Stimulated activated naive CD8-positive, alpha-beta T cell treated with anti-CD3 and anti-CD28 coated beads, Interleukin-15, amount 100 ng/mL, for 72 hours (primary cell): ENCODE measurements at regions not wholly inside any gene's neighbourhood (a gene's known extent, or its start where the extent isn't known, plus 50 kb on each side); places are given as distances from the start of the nearest gene placed in this dataset.
A peak's percentile ranks its signal among the peaks of the same experiment; 100 is the strongest.
"Not testable (repeated sequence)": the region's sequence is repeated elsewhere in the genome, so short reads cannot be mapped to it uniquely, and the experiment has no call there.

Source experiments
- ATAC-seq: fragments of 150-1000 bp; cut with Tn5 transposase; 2 replicates; pipeline ENCODE4 v1.10.0; 2021; ENCODE audit warnings: mild to moderate bottlenecking, moderate library complexity
- DNase-seq, 2 donors: peaks; one replicate each; pipeline ENCODE4 v3.0.0; 2021 to 2022
- H3K27ac Mint-ChIP-seq, 2 donors: one replicate each; pipeline ENCODE4 v1.8.0; 2022; ENCODE audit warnings: mild to moderate bottlenecking in 2 of 2, mixed read lengths in 2 of 2, moderate library complexity in 2 of 2
- H3K27me3 Mint-ChIP-seq: one replicate; pipeline ENCODE4 v1.8.0; 2022; ENCODE audit warnings: mixed read lengths
- H3K4me1 Mint-ChIP-seq: one replicate; pipeline ENCODE4 v1.8.0; 2022; ENCODE audit warnings: mild to moderate bottlenecking, mixed read lengths
- H3K4me3 Mint-ChIP-seq, 2 donors: one replicate each; pipeline ENCODE4 v1.8.0; 2022; ENCODE audit warnings: mild to moderate bottlenecking in 2 of 2, mixed read lengths in 2 of 2, moderate library complexity in 1 of 2
- H3K9me3 Mint-ChIP-seq, 2 donors: one replicate each; pipeline ENCODE4 v1.8.0; 2022; ENCODE audit warnings: mixed read lengths in 2 of 2

DNA sequence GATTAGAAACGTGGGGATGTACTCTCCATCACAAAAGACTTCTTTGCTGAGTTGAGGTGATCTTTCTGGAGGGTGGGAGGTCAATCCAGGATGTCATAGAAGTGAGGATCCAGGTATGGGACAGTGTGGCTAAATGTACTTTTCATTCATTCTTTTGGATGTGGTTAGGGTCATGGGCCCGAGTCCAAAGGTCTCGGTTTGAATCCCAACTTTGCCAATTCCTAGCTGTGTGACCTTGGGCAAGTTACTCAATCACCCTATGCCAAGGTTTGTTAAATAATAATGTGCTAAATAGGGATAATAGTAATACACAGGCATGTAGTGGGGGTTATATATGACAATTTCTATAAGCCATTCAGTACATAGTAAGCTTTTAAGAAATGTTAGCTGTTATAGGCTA is 91.4 kb downstream of the SAMD9 start:
- Mint-ChIP-seq H3K4me1 (peaks cover 9% of the 10 kb centered on the region), H3K27ac (no peak overlapping the region), H3K27me3 (peaks cover 55% of the 10 kb centered on the region), H3K9me3 (peaks cover 9 to 17% of the 10 kb centered on the region in 2 donors), H3K4me3 (no peak overlapping the region)
- DNase-seq (no peak), ATAC-seq (no peak)

DNA sequence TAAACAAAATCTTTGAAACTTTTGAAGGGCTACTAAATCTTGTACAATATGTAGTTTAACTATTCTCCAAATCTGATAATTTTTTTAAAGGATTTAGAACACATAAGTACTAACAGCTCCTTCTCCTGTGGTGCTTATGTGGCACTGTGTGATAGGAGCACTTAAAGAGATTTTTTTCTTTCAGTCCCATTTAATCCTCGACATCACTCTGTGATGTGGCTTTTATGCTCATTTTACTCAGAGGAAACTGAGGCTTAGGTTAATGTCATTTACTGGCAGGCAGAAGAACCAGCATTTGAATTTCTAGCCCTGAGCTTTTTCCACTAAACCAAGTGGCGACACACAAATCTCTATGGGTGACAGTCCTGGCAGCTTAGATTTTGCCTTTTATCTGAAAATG is 92.4 kb downstream of the SAMD9 start:
- Mint-ChIP-seq H3K4me3 (no peak overlapping the region), H3K27ac (no peak overlapping the region), H3K4me1 (peaks cover 11% of the 10 kb centered on the region), H3K27me3 (peaks cover 52% of the 10 kb centered on the region), H3K9me3 (peaks cover 1 to 7% of the 10 kb centered on the region in 2 donors)
- no peak for ATAC-seq
- no peak for DNase-seq

- DNase-seq, H3K27ac Mint-ChIP-seq, H3K9me3 Mint-ChIP-seq, ATAC-seq, H3K4me3 Mint-ChIP-seq: not testable (repeated sequence)
- Mint-ChIP-seq H3K4me1 (peaks cover 11% of the 10 kb centered on the region), H3K27me3 (peaks cover 30% of the 10 kb centered on the region)
These were observed 94.8 kb downstream of the SAMD9 start for GRCh38 chr7:93022931-93023478.

GRCh38 chr7:93021748-93022147 is 96.0 kb downstream of the SAMD9 start:
- Mint-ChIP-seq H3K4me3 (no peak overlapping the region), H3K9me3 (no peaks in the 10 kb centered on the region), H3K4me1 (peaks cover 17% of the 10 kb centered on the region), H3K27ac (peak overlapping the region in 1 of 2 donors; percentile 20), H3K27me3 (peaks cover 24% of the 10 kb centered on the region)
- ATAC-seq (no peak), DNase-seq (no peak)

- Mint-ChIP-seq H3K4me1 (peaks cover 32% of the 10 kb centered on the region), H3K4me3 (no peak overlapping the region), H3K27me3 (no peaks in the 10 kb centered on the region), H3K27ac (no peak overlapping the region), H3K9me3 (no peaks in the 10 kb centered on the region)
- no peak for ATAC-seq
- no peak for DNase-seq
These were observed 99.1 kb downstream of the SAMD9 start for GRCh38 chr7:93018716-93019115.

DNA sequence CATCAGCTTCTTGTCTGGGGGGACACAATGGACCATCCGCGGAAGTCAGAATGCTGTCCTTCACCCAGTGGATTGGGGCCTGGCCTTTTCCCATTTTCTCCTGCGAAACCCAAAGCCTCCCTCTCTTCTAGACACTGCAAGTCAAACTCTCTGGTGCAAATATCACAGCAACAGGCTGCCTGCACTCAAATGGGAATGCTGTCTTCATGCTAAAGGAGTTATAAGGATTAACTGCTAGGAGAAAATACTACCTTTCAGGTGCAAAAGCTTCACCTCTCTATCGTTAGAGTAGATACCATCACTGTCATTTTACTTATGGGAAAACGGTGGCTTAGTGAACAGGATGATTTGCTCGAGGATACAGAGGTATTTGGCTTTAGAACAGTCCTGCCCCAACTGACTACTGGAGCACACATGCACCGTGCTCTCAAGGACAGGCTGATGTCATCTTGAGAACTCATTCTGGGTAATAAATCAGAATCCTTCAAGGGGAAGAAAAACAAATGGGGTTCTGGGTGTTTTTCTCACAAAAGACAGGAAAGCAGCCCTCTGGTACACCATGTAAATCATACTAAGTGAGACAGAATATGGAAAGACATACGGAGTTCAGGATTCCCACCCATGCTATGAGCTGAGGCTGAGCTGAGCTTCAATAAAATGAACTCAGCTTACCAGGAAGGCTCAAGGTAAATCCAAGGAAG is 100.9 kb downstream of the SAMD9 start:
- Mint-ChIP-seq H3K9me3 (no peaks in the 10 kb centered on the region), H3K27ac (no peak overlapping the region), H3K4me3 (no peak overlapping the region), H3K27me3 (no peaks in the 10 kb centered on the region), H3K4me1 (peaks cover 27% of the 10 kb centered on the region)
- ATAC-seq (no peak), DNase-seq (no peak)

GRCh38 chr7:93015779-93016481 is 101.8 kb downstream of the SAMD9 start:
- no peak for DNase-seq
- H3K9me3 Mint-ChIP-seq = no peaks in the 10 kb centered on the region

GRCh38 chr7:93015101-93015778 is 102.5 kb downstream of the SAMD9 start:
- ATAC-seq = no peak
- peak overlapping the region in 1 of 2 donors; percentile 34 for H3K27ac Mint-ChIP-seq
- DNase-seq = no peak
- H3K9me3 Mint-ChIP-seq = no peaks in the 10 kb centered on the region
- no peak overlapping the region for H3K4me3 Mint-ChIP-seq
- peaks cover 21% of the 10 kb centered on the region for H3K4me1 Mint-ChIP-seq
- peaks cover 6% of the 10 kb centered on the region for H3K27me3 Mint-ChIP-seq

More at GRCh38 chr7:93015779-93016481, 101.8 kb downstream of the SAMD9 start:
- H3K4me3 Mint-ChIP-seq = peak overlapping the region in 1 of 2 donors; percentile 12
- H3K27me3 Mint-ChIP-seq = no peaks in the 10 kb centered on the region
- peak overlapping the region; percentile 34 to 35 for H3K27ac Mint-ChIP-seq
- peak; percentile 67 for ATAC-seq
- peaks cover 21% of the 10 kb centered on the region for H3K4me1 Mint-ChIP-seq

GRCh38 chr7:93014410-93014809 is 103.4 kb downstream of the SAMD9 start:
- ATAC-seq (no peak), DNase-seq (no peak)
- Mint-ChIP-seq H3K4me3 (no peak overlapping the region), H3K27me3 (peaks cover 6% of the 10 kb centered on the region), H3K9me3 (no peaks in the 10 kb centered on the region), H3K4me1 (peaks cover 21% of the 10 kb centered on the region), H3K27ac (no peak overlapping the region)

- no peak for DNase-seq
- Mint-ChIP-seq H3K9me3 (no peaks in the 10 kb centered on the region), H3K27me3 (peaks cover 6% of the 10 kb centered on the region), H3K4me1 (peaks cover 21% of the 10 kb centered on the region), H3K27ac (no peak overlapping the region), H3K4me3 (no peak overlapping the region)
- ATAC-seq = no peak
These were observed 104.2 kb downstream of the SAMD9 start for GRCh38 chr7:93013446-93014061.

DNA sequence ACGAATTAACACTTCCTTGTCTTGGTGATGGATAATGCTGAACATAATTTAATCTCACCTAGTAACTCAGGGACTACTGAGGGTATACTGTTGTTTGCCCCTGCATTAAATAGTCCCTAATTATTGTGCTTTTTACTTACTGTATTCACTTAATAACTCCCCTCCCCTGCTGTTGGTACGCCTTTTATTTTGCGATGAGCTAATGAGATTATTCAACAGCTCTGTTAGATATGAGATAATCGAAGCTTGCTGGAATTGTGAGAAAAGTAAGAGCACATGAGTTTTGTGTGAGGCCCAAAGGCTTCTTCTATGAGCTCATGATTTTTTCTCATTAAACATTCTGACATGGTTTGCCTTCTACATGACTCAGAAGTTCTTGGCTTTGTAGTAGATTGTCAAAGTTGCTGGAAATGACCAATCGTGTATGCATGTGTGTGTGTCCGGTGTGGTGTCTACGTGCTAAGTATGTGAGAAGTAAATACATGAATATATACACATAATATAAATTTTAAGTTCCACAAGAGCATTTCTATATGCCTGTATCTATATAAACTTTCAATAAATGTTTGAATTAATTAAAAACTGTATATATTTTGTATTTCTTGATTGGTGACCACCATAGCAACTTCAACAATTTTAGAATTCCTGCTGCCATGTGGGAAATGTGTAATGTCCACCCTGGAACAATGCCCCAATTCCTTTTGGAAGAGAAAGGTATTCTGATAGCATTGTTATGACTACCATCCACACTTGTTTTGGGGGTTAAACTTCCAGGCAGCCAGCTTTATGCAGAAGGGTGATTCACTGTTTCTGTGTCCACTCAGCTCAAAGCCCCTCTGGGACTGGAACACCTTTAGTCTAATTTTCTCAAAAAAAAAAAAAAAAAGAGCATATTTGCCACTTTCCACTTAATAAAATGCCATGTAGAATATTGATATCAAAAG is 106.2 kb downstream of the SAMD9 start:
- ATAC-seq = no peak
- DNase-seq = no peak
- Mint-ChIP-seq H3K27me3 (peaks cover 6% of the 10 kb centered on the region), H3K4me1 (peaks cover 13% of the 10 kb centered on the region), H3K4me3 (no peak overlapping the region), H3K9me3 (no peaks in the 10 kb centered on the region), H3K27ac (no peak overlapping the region)

- no peaks in the 10 kb centered on the region for H3K9me3 Mint-ChIP-seq
- DNase-seq (no peak), ATAC-seq (no peak)
- H3K4me3 Mint-ChIP-seq = no peak overlapping the region
- H3K27ac Mint-ChIP-seq = no peak overlapping the region
- no peaks in the 10 kb centered on the region for H3K4me1 Mint-ChIP-seq
- peaks cover 6% of the 10 kb centered on the region for H3K27me3 Mint-ChIP-seq
These were observed 108.9 kb downstream of the SAMD9 start for GRCh38 chr7:93008833-93009232.

DNA sequence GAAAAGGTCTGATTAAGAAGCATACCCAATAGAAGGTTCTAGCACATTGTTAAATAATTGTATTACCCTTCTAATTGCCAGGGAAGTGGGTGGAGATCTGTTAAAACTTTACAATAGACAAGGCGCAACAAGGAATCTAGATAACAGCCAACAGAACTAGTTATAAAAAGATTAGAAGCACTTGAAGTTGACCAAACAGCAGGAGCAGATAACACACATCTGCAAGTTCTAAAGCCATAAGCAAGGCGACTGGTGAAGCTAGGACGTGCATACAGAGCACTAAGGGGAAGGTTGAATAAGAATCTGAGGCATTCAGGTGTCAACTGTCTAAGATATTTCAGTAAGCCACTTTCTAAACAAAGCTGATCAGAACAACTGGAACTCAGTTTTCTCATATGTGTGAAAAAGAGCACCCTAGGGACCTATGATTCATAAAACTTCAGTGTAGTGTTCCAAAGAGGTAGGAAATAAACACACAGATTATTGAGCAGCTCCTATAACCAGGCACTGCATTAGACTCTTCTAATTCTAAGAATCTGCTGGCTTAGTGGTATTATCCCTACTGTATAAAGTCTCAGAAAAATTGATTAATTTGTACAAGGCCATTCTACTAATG is 111.2 kb downstream of the SAMD9 start:
- DNase-seq (no peak), ATAC-seq (no peak)
- no peaks in the 10 kb centered on the region for H3K4me1 Mint-ChIP-seq
- no peak overlapping the region for H3K4me3 Mint-ChIP-seq
- no peaks in the 10 kb centered on the region for H3K9me3 Mint-ChIP-seq
- no peak overlapping the region for H3K27ac Mint-ChIP-seq
- H3K27me3 Mint-ChIP-seq = peaks cover 6% of the 10 kb centered on the region

DNA sequence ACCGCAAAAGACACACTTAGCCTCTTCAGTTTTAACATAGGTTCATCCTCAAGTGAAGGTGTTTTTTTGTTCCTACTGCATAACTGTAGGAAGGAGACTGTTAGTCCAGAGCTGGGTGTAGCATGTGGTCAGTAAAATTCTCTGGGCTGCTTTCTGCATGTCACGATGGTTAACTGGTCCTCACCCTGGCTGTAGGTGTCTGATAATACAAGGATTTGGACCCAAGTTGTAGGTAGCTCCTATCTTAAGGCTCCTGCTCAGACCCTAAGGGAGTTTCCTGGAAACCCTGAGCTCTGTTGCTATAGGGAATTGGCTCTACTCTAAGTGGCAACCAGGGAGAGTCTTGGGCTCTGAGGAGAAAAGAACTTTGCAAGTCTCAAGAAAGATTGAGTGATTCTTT is 112.9 kb downstream of the SAMD9 start:
- DNase-seq (no peak), ATAC-seq (no peak)
- Mint-ChIP-seq H3K9me3 (no peaks in the 10 kb centered on the region), H3K27me3 (no peaks in the 10 kb centered on the region), H3K4me3 (no peak overlapping the region), H3K4me1 (no peaks in the 10 kb centered on the region), H3K27ac (no peak overlapping the region)
